ENCODE measurements at regions not wholly inside any gene's neighbourhood (a gene's known extent, or its start where the extent isn't known, plus 50 kb on each side); places are given as distances from the start of the nearest gene placed in this dataset.

DNA sequence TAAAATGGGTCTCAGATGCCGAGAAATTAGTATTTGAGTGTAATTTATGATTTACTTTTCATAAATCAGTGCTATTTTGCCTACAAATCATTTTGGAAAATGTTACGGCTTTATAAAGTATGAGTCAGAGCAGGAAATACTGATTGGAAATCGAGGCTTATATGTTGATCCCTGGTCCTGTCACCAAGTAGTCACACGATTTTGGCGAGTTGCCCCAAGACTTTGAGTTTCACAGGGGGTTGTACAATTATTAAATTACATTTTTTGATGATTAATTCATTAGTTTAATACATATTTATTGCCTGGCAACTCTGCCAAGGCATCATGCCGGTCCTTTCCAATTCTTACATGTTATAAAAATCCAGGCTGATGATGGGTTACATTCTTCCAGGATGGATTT is 443.9 kb upstream of the KLF4 start:
- in situ Hi-C loops (cut with HindIII; ENCODE audit: extremely low pct_ligation_motif_present, low pct_unique_long_range_greater_than_20kb) (no loop called here), intact Hi-C loops (cut with micrococcal nuclease; ENCODE audit: unreplicated experiment) (no loop called here)
- H3K9me3 ChIP-seq (ENCODE audit: low read length): no peaks in the 10 kb centered on the region
- DNase-seq (ENCODE audit: low spot score) (no peak), ATAC-seq (no peak), FAIRE-seq (no peak)
- H4K20me1 ChIP-seq (ENCODE audit: insufficient read depth, low read length): no peaks in the 10 kb centered on the region
- H3K27me3 ChIP-seq (ENCODE audit: control insufficient read depth in 1 of 2, insufficient read depth in 2 of 2, low read length in 2 of 2): no peaks in the 10 kb centered on the region
- H3K4me1 ChIP-seq (ENCODE audit: insufficient read depth, low read length): no peaks in the 10 kb centered on the region
- POLR2A ChIA-PET: no interaction called here
- WGBS (ENCODE audit: low lambda C conversion rate): 21% methylated on average over 6 of the region's 6 CpGs
- TF ChIP-seq HNRNPLL (IDR thresholded peaks at IDR 0.05; ENCODE audit: low read depth, low read length, poor library complexity, severe bottlenecking) (no peak), IRF9 (CRISPR knock-in tag; IDR thresholded peaks at IDR 0.05; ENCODE audit: borderline replicate concordance) (no peak), HNF1B (CRISPR knock-in tag; IDR thresholded peaks at IDR 0.05) (no peak)
- no peaks in the 10 kb centered on the region for H3K36me3 ChIP-seq (replicated peaks in 1 of 2; ENCODE audit: control insufficient read depth in 1 of 2, insufficient read depth in 2 of 2, low read length in 2 of 2)
- no peak overlapping the region for H3K4me3 ChIP-seq (replicated peaks in 1 of 3; ENCODE audit: insufficient read depth in 1 of 3, low read depth in 2 of 3, low read length in 3 of 3)
- no peaks in the 10 kb centered on the region for H3K79me2 ChIP-seq (ENCODE audit: insufficient read depth, low read length)
- no peak overlapping the region for H3K27ac ChIP-seq (ENCODE audit: extremely low read length, insufficient read depth, low read length)
- no TSS peak for BruUV-seq (replicated peaks)
- H3K4me2 ChIP-seq (ENCODE audit: low read depth, low read length): no peak overlapping the region
- H3K9ac ChIP-seq (ENCODE audit: insufficient read depth, low read depth, low read length): no peak overlapping the region
- H2AFZ ChIP-seq (ENCODE audit: low read length): no peak overlapping the region
- CTCF ChIA-PET (ENCODE audit: low intra/inter-chr PET ratio, low total read pairs): no interaction called here

- FAIRE-seq (no peak), DNase-seq (ENCODE audit: low spot score) (no peak), ATAC-seq (no peak)
- intact Hi-C loops (cut with micrococcal nuclease; ENCODE audit: unreplicated experiment) (no loop called here), in situ Hi-C loops (cut with HindIII; ENCODE audit: extremely low pct_ligation_motif_present, low pct_unique_long_range_greater_than_20kb) (no loop called here)
- H3K79me2 ChIP-seq (ENCODE audit: insufficient read depth, low read length): no peaks in the 10 kb centered on the region
- POLR2A ChIA-PET: no interaction called here
- H3K36me3 ChIP-seq (replicated peaks in 1 of 2; ENCODE audit: control insufficient read depth in 1 of 2, insufficient read depth in 2 of 2, low read length in 2 of 2): no peaks in the 10 kb centered on the region
- CTCF ChIA-PET (ENCODE audit: low intra/inter-chr PET ratio, low total read pairs): no interaction called here
- H4K20me1 ChIP-seq (ENCODE audit: insufficient read depth, low read length): no peaks in the 10 kb centered on the region
- H3K4me1 ChIP-seq (ENCODE audit: insufficient read depth, low read length): no peaks in the 10 kb centered on the region
- no TSS peak for BruUV-seq (replicated peaks)
- H3K9me3 ChIP-seq (ENCODE audit: low read length): no peaks in the 10 kb centered on the region
- WGBS (ENCODE audit: low lambda C conversion rate): 41% methylated on average over 5 of the region's 5 CpGs
- H3K27ac ChIP-seq (ENCODE audit: extremely low read length, insufficient read depth, low read length): no peak overlapping the region
- H3K27me3 ChIP-seq (ENCODE audit: control insufficient read depth in 1 of 2, insufficient read depth in 2 of 2, low read length in 2 of 2): no peaks in the 10 kb centered on the region
- no peak overlapping the region for H2AFZ ChIP-seq (ENCODE audit: low read length)
- no peak overlapping the region for H3K4me3 ChIP-seq (replicated peaks in 1 of 3; ENCODE audit: insufficient read depth in 1 of 3, low read depth in 2 of 3, low read length in 3 of 3)
- no peak overlapping the region for H3K4me2 ChIP-seq (ENCODE audit: low read depth, low read length)
- no peak overlapping the region for H3K9ac ChIP-seq (ENCODE audit: insufficient read depth, low read depth, low read length)
- TF ChIP-seq ZIK1 (CRISPR knock-in tag; IDR thresholded peaks at IDR 0.05; ENCODE audit: borderline replicate concordance, low read depth): no peak
- TF ChIP-seq HDAC1 (CRISPR knock-in tag; IDR thresholded peaks at IDR 0.05): no peak
- TF ChIP-seq, protein P1, sequence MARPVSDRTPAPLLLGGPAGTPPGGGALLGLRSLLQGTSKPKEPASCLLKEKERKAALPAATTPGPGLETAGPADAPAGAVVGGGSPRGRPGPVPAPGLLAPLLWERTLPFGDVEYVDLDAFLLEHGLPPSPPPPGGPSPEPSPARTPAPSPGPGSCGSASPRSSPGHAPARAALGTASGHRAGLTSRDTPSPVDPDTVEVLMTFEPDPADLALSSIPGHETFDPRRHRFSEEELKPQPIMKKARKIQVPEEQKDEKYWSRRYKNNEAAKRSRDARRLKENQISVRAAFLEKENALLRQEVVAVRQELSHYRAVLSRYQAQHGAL (CRISPR knock-in tag; IDR thresholded peaks at IDR 0.05; ENCODE audit: not compliant biosample characterization): no peak
- TF ChIP-seq SSRP1 (CRISPR knock-in tag; IDR thresholded peaks at IDR 0.05): no peak
- no peak for TF ChIP-seq ZNF7 (CRISPR knock-in tag; IDR thresholded peaks at IDR 0.05)
- no peak for TF ChIP-seq CEBPZ (IDR thresholded peaks at IDR 0.05; ENCODE audit: low read length)
- no peak for TF ChIP-seq SALL1 (CRISPR knock-in tag; IDR thresholded peaks at IDR 0.05)
- no peak for TF ChIP-seq ARNT (IDR thresholded peaks at IDR 0.05)
- no peak for TF ChIP-seq HNRNPK (IDR thresholded peaks at IDR 0.05; ENCODE audit: low read depth, low read length, poor library complexity, severe bottlenecking)
- TF ChIP-seq MAFK (conservative IDR thresholded peaks at IDR 0.05 in 1 of 2, IDR thresholded peaks at IDR 0.05 in 1 of 2; ENCODE audit: low read length in 2 of 2): no peak
These were observed 443.5 kb upstream of the KLF4 start for GRCh38 chr9:107933097-107933496.

Data from HepG2 (cell line).